HepG2 (cell line): ENCODE measurements at regions not wholly inside any gene's neighbourhood (a gene's known extent, or its start where the extent isn't known, plus 50 kb on each side); places are given as distances from the start of the nearest gene placed in this dataset.

Experiments
- ATAC-seq: fragments of 200-7000 bp; cut with Tn5 transposase; 3 replicates; pipeline ENCODE4 v1.9.1; 2020; ENCODE audit warnings: mild to moderate bottlenecking, moderate library complexity
- BruUV-seq: library from RNA; stranded (reverse); fragments of 400-500 nt; replicated peaks from 2 replicates; lab custom pipeline; 2021; lab: Mats Ljungman, UMichigan
- CTCF ChIA-PET: fragments of 300-600 bp; formaldehyde crosslinking; extraction: SDS; loops from one replicate; lab custom pipeline; 2021; ENCODE audit warnings: low total read pairs, inconsistent platforms, low intra/inter-chr PET ratio; lab: Yijun Ruan, JAX
- POLR2A ChIA-PET: fragments of 350-600 bp; sonication (Branson Sonifier 250); formaldehyde crosslinking; loops from one replicate; lab custom pipeline; 2020; ENCODE audit warnings: antibody characterized with exemption, inconsistent platforms; lab: Yijun Ruan, JAX
- DNase-seq: peaks from one replicate; pipeline ENCODE4 v3.0.0-alpha.2; 2015; ENCODE audit warnings: low spot score
- FAIRE-seq: peaks from 3 replicates; lab custom pipeline; 2011; peaks lifted over from hg19 to GRCh38; lab: Jason Lieb, UNC
- H2AFZ ChIP-seq: one replicate; pipeline ENCODE4 v1.6.1; 2011; ENCODE audit warnings: low read length, inconsistent platforms
- H3K27ac ChIP-seq: fragments of 300-600 bp; 3 replicates; pipeline ENCODE4 v1.8.0; 2011; ENCODE audit warnings: mixed run types, mild to moderate bottlenecking, mixed read lengths, low read length, inconsistent platforms; ENCODE audit not compliant: insufficient read depth; ENCODE audit errors: extremely low read length
- H3K27me3 ChIP-seq, 2 experiments: fragments of 200-600 bp in 1 of 2; 2 replicates in 1 of 2; 3 replicates in 1 of 2; pipeline versions ENCODE4 v1.6.0 to v1.8.0; 2011; ENCODE audit warnings: low read length in 2 of 2, mild to moderate bottlenecking in 2 of 2, moderate library complexity in 2 of 2, inconsistent platforms in 1 of 2; ENCODE audit not compliant: insufficient read depth in 2 of 2, control insufficient read depth in 1 of 2
- H3K36me3 ChIP-seq, 2 experiments: fragments of 200-600 bp in 1 of 2; replicated peaks in 1 of 2; 2 replicates in 1 of 2; 3 replicates in 1 of 2; pipeline versions ENCODE4 v1.5.1 to v1.8.0; 2011; ENCODE audit warnings: low read length in 2 of 2, inconsistent platforms in 1 of 2; ENCODE audit not compliant: insufficient read depth in 2 of 2, control insufficient read depth in 1 of 2
- H3K4me1 ChIP-seq: 2 replicates; pipeline ENCODE4 v1.5.1; 2012; ENCODE audit warnings: low read length, inconsistent platforms; ENCODE audit not compliant: insufficient read depth
- H3K4me2 ChIP-seq: 2 replicates; pipeline ENCODE4 v1.6.0; 2011; ENCODE audit warnings: low read depth, low read length, inconsistent platforms
- H3K4me3 ChIP-seq, 3 experiments: fragments of 200-600 bp in 1 of 3; sonication (generic), shearing (Covaris generic) in 1 of 3; replicated peaks in 1 of 3; 2 replicates each; pipeline ENCODE4 v1.5.1; 2011 to 2016; ENCODE audit warnings: low read length in 3 of 3, inconsistent platforms in 2 of 3, low read depth in 2 of 3, mild to moderate bottlenecking in 2 of 3, control low read depth in 1 of 3, mixed read lengths in 1 of 3; ENCODE audit not compliant: insufficient read depth in 1 of 3
- H3K79me2 ChIP-seq: one replicate; pipeline ENCODE4 v1.6.1; 2011; ENCODE audit warnings: low read length, inconsistent platforms; ENCODE audit not compliant: insufficient read depth
- H3K9ac ChIP-seq: 2 replicates; pipeline ENCODE4 v1.6.0; 2011; ENCODE audit warnings: mild to moderate bottlenecking, low read depth, low read length, inconsistent platforms; ENCODE audit not compliant: insufficient read depth
- H3K9me3 ChIP-seq: 2 replicates; pipeline ENCODE4 v1.5.1; 2012; ENCODE audit warnings: mild to moderate bottlenecking, low read length
- H4K20me1 ChIP-seq: 2 replicates; pipeline ENCODE4 v1.6.0; 2011; ENCODE audit warnings: inconsistent platforms, mild to moderate bottlenecking, low read length, moderate library complexity; ENCODE audit not compliant: insufficient read depth
- ATF7 ChIP-seq, 2 experiments: fragments of 450-650 bp in 1 of 2; sonication (generic) in 1 of 2; formaldehyde crosslinking in 1 of 2; IDR thresholded peaks; 2 replicates each; pipeline versions ENCODE4 v1.4.0 to v1.6.1; 2016 to 2020; ENCODE audit warnings: antibody characterized with exemption in 1 of 2, mild to moderate bottlenecking in 1 of 2, missing genetic modification reagents in 1 of 2
- CCDC6 ChIP-seq: sonication (generic); formaldehyde crosslinking; IDR thresholded peaks from 2 replicates; pipeline ENCODE4 v1.8.1; 2022; ENCODE audit warnings: mild to moderate bottlenecking, missing genetic modification reagents, moderate library complexity
- CREB1 ChIP-seq, 2 experiments: fragments of 450-650 bp in 1 of 2; IDR thresholded peaks; 2 replicates each; pipeline ENCODE4 v1.6.1; 2016 to 2017; ENCODE audit warnings: control low read depth in 1 of 2, mild to moderate bottlenecking in 1 of 2, missing compliant biosample characterization in 1 of 2, missing genetic modification characterization in 1 of 2
- NR1H2 ChIP-seq: sonication (generic); formaldehyde crosslinking; IDR thresholded peaks from 2 replicates; pipeline ENCODE4 v1.8.1; 2022; ENCODE audit warnings: low read depth, missing genetic modification reagents, borderline replicate concordance
- ZFP41 ChIP-seq: sonication (generic); formaldehyde crosslinking; IDR thresholded peaks from 2 replicates; pipeline ENCODE4 v1.4.0; 2020; ENCODE audit warnings: mild to moderate bottlenecking, missing genetic modification reagents, borderline replicate concordance
- WGBS: methylation state at CpG from one replicate; pipeline ENCODE4 v1.1.6; 2017; ENCODE audit warnings: low lambda C conversion rate; 5-methylcytosine and 5-hydroxymethylcytosine counted together
- in situ Hi-C: cut with HindIII; loops from 2 replicates; pipeline ENCODE4 v1.10.0; 2017; ENCODE audit warnings: low pct_unique_long_range_greater_than_20kb; ENCODE audit not compliant: extremely low pct_ligation_motif_present
- intact Hi-C: fragments of 100-400 bp; cut with micrococcal nuclease; formaldehyde crosslinking; loops from one replicate; pipeline ENCODE4 v1.10.0; 2022; ENCODE audit not compliant: unreplicated experiment
- TF ChIP-seq, protein P1 (sequence below): sonication (generic); formaldehyde crosslinking; IDR thresholded peaks from 2 replicates; pipeline ENCODE4 v1.4.0; 2020; ENCODE audit warnings: missing genetic modification reagents, mild to moderate bottlenecking, borderline replicate concordance
- TF ChIP-seq, protein P2 (sequence below): sonication (generic); formaldehyde crosslinking; IDR thresholded peaks from 2 replicates; pipeline ENCODE4 v1.4.0; 2020; ENCODE audit warnings: missing genetic modification reagents, borderline replicate concordance

DNA sequence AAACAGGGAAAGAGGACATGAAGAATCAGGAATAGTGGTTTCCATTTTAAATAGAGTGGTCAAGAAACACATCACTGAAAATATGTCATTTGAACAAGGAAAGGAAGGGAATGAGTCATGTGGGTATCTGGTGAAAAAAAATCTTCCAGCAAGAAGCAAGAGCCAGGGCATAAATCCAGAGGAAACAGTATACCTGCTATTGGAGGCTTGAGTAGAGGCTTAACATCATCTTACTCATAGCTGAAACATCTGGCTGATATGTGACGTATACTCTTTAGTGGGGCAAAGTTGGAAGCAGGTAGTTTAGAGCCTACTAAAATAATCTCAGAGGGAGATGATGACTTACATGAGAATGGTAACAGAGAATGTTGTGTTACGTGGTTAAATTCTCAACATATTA lies 517.2 kb downstream of the CAAP1 start:
- FAIRE-seq (no peak), DNase-seq (no peak)
- no peak overlapping the region for H2AFZ ChIP-seq
- no peaks in the 10 kb centered on the region for H3K9me3 ChIP-seq
- WGBS: 39% methylated on average over 2 of the region's 2 CpGs
- ChIA-PET CTCF (no interaction called here), POLR2A (no interaction called here)
- intact Hi-C loops: no loop called here
- H3K79me2 ChIP-seq: no peaks in the 10 kb centered on the region
- no peaks in the 10 kb centered on the region for H3K36me3 ChIP-seq
- no TSS peak for BruUV-seq
- no peaks in the 10 kb centered on the region for H3K4me1 ChIP-seq
- H3K4me3 ChIP-seq: no peak overlapping the region
- in situ Hi-C loops: no loop called here
- no peaks in the 10 kb centered on the region for H3K27me3 ChIP-seq
- no peak overlapping the region for H3K27ac ChIP-seq
- TF ChIP-seq CREB1 (IDR thresholded peaks at IDR 0.05): peak; percentile 36; the same call in 1 of the 2 replicates
- no peak for TF ChIP-seq CREB1 (CRISPR knock-in tag; IDR thresholded peaks at IDR 0.05)
- TF ChIP-seq ZFP41 (CRISPR knock-in tag): no peak
- TF ChIP-seq, protein P1, sequence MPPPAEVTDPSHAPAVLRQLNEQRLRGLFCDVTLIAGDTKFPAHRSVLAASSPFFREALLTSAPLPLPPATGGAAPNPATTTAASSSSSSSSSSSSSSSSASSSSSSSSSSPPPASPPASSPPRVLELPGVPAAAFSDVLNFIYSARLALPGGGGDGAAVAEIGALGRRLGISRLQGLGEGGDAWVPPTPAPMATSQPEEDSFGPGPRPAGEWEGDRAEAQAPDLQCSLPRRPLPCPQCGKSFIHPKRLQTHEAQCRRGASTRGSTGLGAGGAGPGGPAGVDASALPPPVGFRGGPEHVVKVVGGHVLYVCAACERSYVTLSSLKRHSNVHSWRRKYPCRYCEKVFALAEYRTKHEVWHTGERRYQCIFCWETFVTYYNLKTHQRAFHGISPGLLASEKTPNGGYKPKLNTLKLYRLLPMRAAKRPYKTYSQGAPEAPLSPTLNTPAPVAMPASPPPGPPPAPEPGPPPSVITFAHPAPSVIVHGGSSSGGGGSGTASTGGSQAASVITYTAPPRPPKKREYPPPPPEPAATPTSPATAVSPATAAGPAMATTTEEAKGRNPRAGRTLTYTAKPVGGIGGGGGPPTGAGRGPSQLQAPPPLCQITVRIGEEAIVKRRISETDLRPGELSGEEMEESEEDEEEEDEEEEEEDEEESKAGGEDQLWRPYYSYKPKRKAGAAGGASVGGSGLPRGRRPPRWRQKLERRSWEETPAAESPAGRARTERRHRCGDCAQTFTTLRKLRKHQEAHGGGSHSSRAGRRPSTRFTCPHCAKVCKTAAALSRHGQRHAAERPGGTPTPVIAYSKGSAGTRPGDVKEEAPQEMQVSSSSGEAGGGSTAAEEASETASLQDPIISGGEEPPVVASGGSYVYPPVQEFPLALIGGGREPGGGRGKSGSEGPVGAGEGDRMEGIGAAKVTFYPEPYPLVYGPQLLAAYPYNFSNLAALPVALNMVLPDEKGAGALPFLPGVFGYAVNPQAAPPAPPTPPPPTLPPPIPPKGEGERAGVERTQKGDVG (CRISPR knock-in tag): no peak
- TF ChIP-seq NR1H2 (CRISPR knock-in tag): no peak
- no peak for TF ChIP-seq CCDC6 (CRISPR knock-in tag)
- TF ChIP-seq, all 625 proteins: peak for 1
- Histone ChIP-seq H3K9ac (no peak overlapping the region), H3K4me2 (no peak overlapping the region), H4K20me1 (no peaks in the 10 kb centered on the region)
- no peak for ATAC-seq

DNA sequence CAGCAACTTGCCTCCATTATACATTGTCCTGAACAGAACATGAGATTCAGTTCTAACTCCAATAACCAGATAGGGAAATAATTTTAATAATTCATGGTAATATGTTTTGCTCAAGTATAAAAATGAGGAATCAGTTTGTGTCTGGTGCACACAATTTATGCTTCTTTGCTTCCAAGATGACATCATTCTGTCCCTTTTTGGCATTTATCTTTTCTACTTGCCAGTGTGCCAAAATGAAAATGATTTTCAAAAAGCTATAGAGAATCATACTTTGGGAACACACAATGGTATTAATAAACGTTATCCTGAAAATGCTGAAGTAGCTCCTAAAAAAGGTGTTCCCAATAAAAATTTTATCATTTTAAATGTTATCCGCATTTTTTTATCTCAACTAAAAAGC lies 519.0 kb downstream of the CAAP1 start:
- FAIRE-seq (no peak), DNase-seq (no peak), ATAC-seq (no peak)
- Histone ChIP-seq H3K4me3 (no peak overlapping the region), H3K27ac (no peak overlapping the region), H3K9ac (no peak overlapping the region), H2AFZ (no peak overlapping the region), H4K20me1 (no peaks in the 10 kb centered on the region), H3K79me2 (no peaks in the 10 kb centered on the region), H3K36me3 (no peaks in the 10 kb centered on the region), H3K4me2 (no peak overlapping the region), H3K4me1 (no peaks in the 10 kb centered on the region), H3K9me3 (no peaks in the 10 kb centered on the region), H3K27me3 (no peaks in the 10 kb centered on the region)
- in situ Hi-C loops: no loop called here
- POLR2A ChIA-PET: no interaction called here
- CTCF ChIA-PET: no interaction called here
- BruUV-seq: no TSS peak
- WGBS: 0% methylated on average over 2 of the region's 2 CpGs
- intact Hi-C loops: no loop called here
- TF ChIP-seq, protein P2, sequence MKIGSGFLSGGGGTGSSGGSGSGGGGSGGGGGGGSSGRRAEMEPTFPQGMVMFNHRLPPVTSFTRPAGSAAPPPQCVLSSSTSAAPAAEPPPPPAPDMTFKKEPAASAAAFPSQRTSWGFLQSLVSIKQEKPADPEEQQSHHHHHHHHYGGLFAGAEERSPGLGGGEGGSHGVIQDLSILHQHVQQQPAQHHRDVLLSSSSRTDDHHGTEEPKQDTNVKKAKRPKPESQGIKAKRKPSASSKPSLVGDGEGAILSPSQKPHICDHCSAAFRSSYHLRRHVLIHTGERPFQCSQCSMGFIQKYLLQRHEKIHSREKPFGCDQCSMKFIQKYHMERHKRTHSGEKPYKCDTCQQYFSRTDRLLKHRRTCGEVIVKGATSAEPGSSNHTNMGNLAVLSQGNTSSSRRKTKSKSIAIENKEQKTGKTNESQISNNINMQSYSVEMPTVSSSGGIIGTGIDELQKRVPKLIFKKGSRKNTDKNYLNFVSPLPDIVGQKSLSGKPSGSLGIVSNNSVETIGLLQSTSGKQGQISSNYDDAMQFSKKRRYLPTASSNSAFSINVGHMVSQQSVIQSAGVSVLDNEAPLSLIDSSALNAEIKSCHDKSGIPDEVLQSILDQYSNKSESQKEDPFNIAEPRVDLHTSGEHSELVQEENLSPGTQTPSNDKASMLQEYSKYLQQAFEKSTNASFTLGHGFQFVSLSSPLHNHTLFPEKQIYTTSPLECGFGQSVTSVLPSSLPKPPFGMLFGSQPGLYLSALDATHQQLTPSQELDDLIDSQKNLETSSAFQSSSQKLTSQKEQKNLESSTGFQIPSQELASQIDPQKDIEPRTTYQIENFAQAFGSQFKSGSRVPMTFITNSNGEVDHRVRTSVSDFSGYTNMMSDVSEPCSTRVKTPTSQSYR (CRISPR knock-in tag): no peak
- 0 out of 2 replicates have a peak, but pooled peaks have one; percentile 4 for TF ChIP-seq ATF7 (IDR thresholded peaks at IDR 0.05)
- no peak for TF ChIP-seq ATF7 (CRISPR knock-in tag; IDR thresholded peaks at IDR 0.05)
